ENCODE measurements at regions not wholly inside any gene's neighbourhood (a gene's known extent, or its start where the extent isn't known, plus 50 kb on each side); places are given as distances from the start of the nearest gene placed in this dataset.

- no peak for TF ChIP-seq CTCF (IDR thresholded peaks at IDR 0.05; ENCODE audit: extremely low read depth, low read depth, low read length)
- Histone ChIP-seq H3K27ac (ENCODE audit: low read depth, low read length) (no peak overlapping the region), H3K4me3 (ENCODE audit: insufficient read depth, low read length) (no peak overlapping the region), H3K36me3 (ENCODE audit: insufficient read depth, low read length) (no peaks in the 10 kb centered on the region), H3K4me1 (ENCODE audit: insufficient read depth, low read length) (no peaks in the 10 kb centered on the region), H4K20me1 (ENCODE audit: insufficient read depth, low read length) (no peaks in the 10 kb centered on the region), H3K9me3 (ENCODE audit: low read depth, low read length) (no peaks in the 10 kb centered on the region), H3K4me2 (ENCODE audit: insufficient read depth, low read length) (no peak overlapping the region), H2AFZ (ENCODE audit: low read length) (no peak overlapping the region), H3K79me2 (ENCODE audit: insufficient read depth, low read length) (no peaks in the 10 kb centered on the region), H3K27me3 (ENCODE audit: insufficient read depth, low read length) (no peaks in the 10 kb centered on the region)
- DNase-seq (ENCODE audit: insufficient read length, low spot score, missing footprints), result no peak
Measured at GRCh38 chr3:102660653-102661052, 225.8 kb downstream of the ZPLD1 start.

- Histone ChIP-seq H3K27ac (ENCODE audit: low read depth, low read length) (no peak overlapping the region), H3K4me3 (ENCODE audit: insufficient read depth, low read length) (no peak overlapping the region), H3K79me2 (ENCODE audit: insufficient read depth, low read length) (no peaks in the 10 kb centered on the region), H3K4me2 (ENCODE audit: insufficient read depth, low read length) (no peak overlapping the region), H3K36me3 (ENCODE audit: insufficient read depth, low read length) (no peaks in the 10 kb centered on the region), H3K9me3 (ENCODE audit: low read depth, low read length) (no peaks in the 10 kb centered on the region), H3K27me3 (ENCODE audit: insufficient read depth, low read length) (no peaks in the 10 kb centered on the region), H2AFZ (ENCODE audit: low read length) (no peak overlapping the region), H3K4me1 (ENCODE audit: insufficient read depth, low read length) (no peaks in the 10 kb centered on the region), H4K20me1 (ENCODE audit: insufficient read depth, low read length) (no peaks in the 10 kb centered on the region)
- no peak for DNase-seq (ENCODE audit: insufficient read length, low spot score, missing footprints)
- TF ChIP-seq CTCF (IDR thresholded peaks at IDR 0.05; ENCODE audit: extremely low read depth, low read depth, low read length), result no peak
Measured at GRCh38 chr3:102661707-102662497, 227.1 kb downstream of the ZPLD1 start.

- H3K9me3 ChIP-seq (ENCODE audit: low read depth, low read length), result no peaks in the 10 kb centered on the region
- no peaks in the 10 kb centered on the region for H3K4me1 ChIP-seq (ENCODE audit: insufficient read depth, low read length)
- no peak overlapping the region for H3K4me3 ChIP-seq (ENCODE audit: insufficient read depth, low read length)
- no peak overlapping the region for H3K27ac ChIP-seq (ENCODE audit: low read depth, low read length)
- H3K79me2 ChIP-seq (ENCODE audit: insufficient read depth, low read length), result no peaks in the 10 kb centered on the region
- no peak overlapping the region for H2AFZ ChIP-seq (ENCODE audit: low read length)
- H3K4me2 ChIP-seq (ENCODE audit: insufficient read depth, low read length), result no peak overlapping the region
- no peaks in the 10 kb centered on the region for H3K36me3 ChIP-seq (ENCODE audit: insufficient read depth, low read length)
- no peaks in the 10 kb centered on the region for H3K27me3 ChIP-seq (ENCODE audit: insufficient read depth, low read length)
- H4K20me1 ChIP-seq (ENCODE audit: insufficient read depth, low read length), result no peaks in the 10 kb centered on the region
- TF ChIP-seq CTCF (IDR thresholded peaks at IDR 0.05; ENCODE audit: extremely low read depth, low read depth, low read length), result no peak
- DNase-seq (ENCODE audit: insufficient read length, low spot score, missing footprints), result no peak
Measured at GRCh38 chr3:102662498-102662772, 227.6 kb downstream of the ZPLD1 start.

GRCh38 chr3:102664126-102664525, 229.3 kb downstream of the ZPLD1 start:
- Histone ChIP-seq H4K20me1 (ENCODE audit: insufficient read depth, low read length) (no peaks in the 10 kb centered on the region), H3K4me2 (ENCODE audit: insufficient read depth, low read length) (no peak overlapping the region), H3K36me3 (ENCODE audit: insufficient read depth, low read length) (no peaks in the 10 kb centered on the region), H3K27me3 (ENCODE audit: insufficient read depth, low read length) (no peaks in the 10 kb centered on the region), H3K27ac (ENCODE audit: low read depth, low read length) (no peak overlapping the region), H3K79me2 (ENCODE audit: insufficient read depth, low read length) (no peaks in the 10 kb centered on the region), H3K4me1 (ENCODE audit: insufficient read depth, low read length) (no peaks in the 10 kb centered on the region), H2AFZ (ENCODE audit: low read length) (no peak overlapping the region), H3K4me3 (ENCODE audit: insufficient read depth, low read length) (no peak overlapping the region), H3K9me3 (ENCODE audit: low read depth, low read length) (no peaks in the 10 kb centered on the region)
- no peak for TF ChIP-seq CTCF (IDR thresholded peaks at IDR 0.05; ENCODE audit: extremely low read depth, low read depth, low read length)
- no peak for DNase-seq (ENCODE audit: insufficient read length, low spot score, missing footprints)

All from osteoblast (primary cell).